IgD-negative memory B cell (primary cell): ENCODE measurements at regions not wholly inside any gene's neighbourhood (a gene's known extent, or its start where the extent isn't known, plus 50 kb on each side); places are given as distances from the start of the nearest gene placed in this dataset.

Source experiments
- H3K27ac Mint-ChIP-seq, 3 donors: one replicate each; pipeline ENCODE4 v1.8.0; 2020 to 2022; ENCODE audit warnings: mild to moderate bottlenecking in 3 of 3, mixed read lengths in 3 of 3, moderate library complexity in 1 of 3
- H3K27me3 Mint-ChIP-seq: one replicate; pipeline ENCODE4 v1.8.0; 2021; ENCODE audit warnings: mixed read lengths
- H3K36me3 Mint-ChIP-seq: one replicate; pipeline ENCODE4 v1.8.0; 2020; ENCODE audit warnings: mild to moderate bottlenecking, mixed read lengths
- H3K4me1 Mint-ChIP-seq, 3 donors: one replicate each; pipeline ENCODE4 v1.8.0; 2020 to 2022; ENCODE audit warnings: mixed read lengths in 3 of 3, mild to moderate bottlenecking in 1 of 3
- H3K4me3 Mint-ChIP-seq, 4 donors: one replicate each; pipeline ENCODE4 v1.8.0; 2020 to 2022; ENCODE audit warnings: mild to moderate bottlenecking in 4 of 4, mixed read lengths in 4 of 4, moderate library complexity in 3 of 4
- H3K9me3 Mint-ChIP-seq, 3 donors: one replicate each; pipeline ENCODE4 v1.8.0; 2020 to 2021; ENCODE audit warnings: mixed read lengths in 3 of 3, mild to moderate bottlenecking in 1 of 3

DNA sequence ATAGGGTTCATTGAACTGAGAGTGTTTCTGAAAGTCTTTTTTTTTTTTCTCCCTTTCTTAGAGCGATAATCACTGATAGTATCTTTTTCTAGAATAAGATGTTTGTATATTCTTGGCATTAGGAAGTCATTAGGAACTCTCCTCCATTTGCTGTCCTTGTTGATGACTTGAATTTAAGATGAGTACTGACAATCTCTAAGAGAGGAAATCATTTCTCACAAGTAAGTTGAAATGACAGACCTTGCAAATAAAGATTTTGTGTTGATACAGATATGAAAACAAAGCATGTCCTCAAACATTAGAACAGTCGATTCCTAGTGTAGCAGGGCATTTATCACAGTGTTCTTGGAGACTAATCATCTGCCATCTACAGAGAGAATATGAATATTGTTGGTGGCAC is 458.4 kb upstream of the SYT1 start:
- H3K4me1 Mint-ChIP-seq = peaks cover 0 to 2% (median 2%) of the 10 kb centered on the region in 3 donors
- no peaks in the 10 kb centered on the region for H3K27me3 Mint-ChIP-seq
- no peak overlapping the region for H3K27ac Mint-ChIP-seq
- no peaks in the 10 kb centered on the region for H3K36me3 Mint-ChIP-seq
- no peak overlapping the region for H3K4me3 Mint-ChIP-seq
- no peaks in the 10 kb centered on the region for H3K9me3 Mint-ChIP-seq

DNA sequence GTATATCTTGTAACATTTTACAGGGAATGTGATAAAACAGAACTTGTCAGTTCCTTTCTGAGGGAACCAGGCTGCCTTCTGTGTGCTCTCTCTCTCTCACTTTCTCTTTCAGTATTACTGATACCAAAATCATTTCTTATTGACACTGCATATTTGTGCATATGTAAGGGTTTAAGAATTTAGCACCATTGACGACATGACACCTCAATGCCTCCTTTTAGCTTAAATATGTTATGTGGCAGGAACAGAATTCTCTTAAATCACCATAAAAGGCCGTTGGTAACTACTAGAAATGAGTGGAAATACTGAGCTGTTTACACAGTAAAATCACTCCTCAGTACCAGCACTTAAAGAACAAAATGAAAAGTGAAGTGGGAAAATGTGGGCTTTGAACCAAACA is 457.7 kb upstream of the SYT1 start:
- H3K9me3 Mint-ChIP-seq = peaks cover 0 to 4% (median 3%) of the 10 kb centered on the region in 3 donors
- no peaks in the 10 kb centered on the region for H3K36me3 Mint-ChIP-seq
- H3K27ac Mint-ChIP-seq = no peak overlapping the region
- no peaks in the 10 kb centered on the region for H3K27me3 Mint-ChIP-seq
- peaks cover 0 to 2% (median 2%) of the 10 kb centered on the region in 3 donors for H3K4me1 Mint-ChIP-seq
- no peak overlapping the region for H3K4me3 Mint-ChIP-seq

DNA sequence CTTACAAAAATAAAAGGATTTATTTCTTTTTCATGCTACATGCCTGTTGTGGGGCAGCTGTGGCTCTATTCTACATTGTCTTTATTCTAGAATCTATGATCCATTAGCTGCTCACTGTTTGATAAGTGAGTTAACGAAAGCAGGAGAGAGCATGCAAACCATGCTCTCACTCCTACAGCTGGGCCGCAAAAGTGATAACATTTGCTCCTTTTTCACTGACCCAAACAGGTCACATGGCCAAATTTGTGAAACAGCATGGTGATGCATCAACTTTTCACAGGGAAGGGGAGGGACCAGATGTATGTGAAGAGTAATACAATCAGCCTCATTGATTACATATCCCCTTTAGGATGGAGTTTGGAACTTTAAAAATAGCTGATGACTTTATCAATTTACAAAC is 456.9 kb upstream of the SYT1 start:
- peaks cover 0 to 4% (median 3%) of the 10 kb centered on the region in 3 donors for H3K9me3 Mint-ChIP-seq
- no peaks in the 10 kb centered on the region for H3K27me3 Mint-ChIP-seq
- H3K4me1 Mint-ChIP-seq = peaks cover 0 to 2% (median 2%) of the 10 kb centered on the region in 3 donors
- H3K36me3 Mint-ChIP-seq = no peaks in the 10 kb centered on the region
- H3K27ac Mint-ChIP-seq = no peak overlapping the region
- H3K4me3 Mint-ChIP-seq = no peak overlapping the region

- Mint-ChIP-seq H3K27ac (no peak overlapping the region), H3K4me1 (peaks cover 0 to 2% (median 2%) of the 10 kb centered on the region in 3 donors), H3K9me3 (peaks cover 0 to 6% (median 3%) of the 10 kb centered on the region in 3 donors), H3K4me3 (no peak overlapping the region), H3K27me3 (no peaks in the 10 kb centered on the region), H3K36me3 (no peaks in the 10 kb centered on the region)
These were observed 450.5 kb upstream of the SYT1 start for GRCh38 chr12:78414071-78414470.

GRCh38 chr12:78418919-78419318 is 445.7 kb upstream of the SYT1 start:
- H3K4me1 Mint-ChIP-seq = peaks cover 0 to 3% (median 2%) of the 10 kb centered on the region in 3 donors
- H3K9me3 Mint-ChIP-seq = peaks cover 0 to 2% (median 0%) of the 10 kb centered on the region in 3 donors
- peak overlapping the region in 1 of 4 donors; percentile 33 for H3K4me3 Mint-ChIP-seq
- H3K36me3 Mint-ChIP-seq = no peaks in the 10 kb centered on the region
- H3K27ac Mint-ChIP-seq = peak overlapping the region in 1 of 3 donors; percentile 48
- no peaks in the 10 kb centered on the region for H3K27me3 Mint-ChIP-seq

GRCh38 chr12:78419513-78419912 is 445.1 kb upstream of the SYT1 start:
- Mint-ChIP-seq H3K36me3 (no peaks in the 10 kb centered on the region), H3K27me3 (no peaks in the 10 kb centered on the region), H3K27ac (peak overlapping the region in 1 of 3 donors; percentile 48), H3K9me3 (peaks cover 0 to 2% (median 0%) of the 10 kb centered on the region in 3 donors), H3K4me3 (no peak overlapping the region), H3K4me1 (peaks cover 0 to 3% (median 2%) of the 10 kb centered on the region in 3 donors)

- Mint-ChIP-seq H3K27me3 (no peaks in the 10 kb centered on the region), H3K4me3 (no peak overlapping the region), H3K4me1 (peaks cover 0 to 3% (median 2%) of the 10 kb centered on the region in 3 donors), H3K36me3 (no peaks in the 10 kb centered on the region), H3K27ac (no peak overlapping the region), H3K9me3 (peaks cover 0 to 2% (median 0%) of the 10 kb centered on the region in 3 donors)
These were observed 443.6 kb upstream of the SYT1 start for GRCh38 chr12:78420991-78421390.

DNA sequence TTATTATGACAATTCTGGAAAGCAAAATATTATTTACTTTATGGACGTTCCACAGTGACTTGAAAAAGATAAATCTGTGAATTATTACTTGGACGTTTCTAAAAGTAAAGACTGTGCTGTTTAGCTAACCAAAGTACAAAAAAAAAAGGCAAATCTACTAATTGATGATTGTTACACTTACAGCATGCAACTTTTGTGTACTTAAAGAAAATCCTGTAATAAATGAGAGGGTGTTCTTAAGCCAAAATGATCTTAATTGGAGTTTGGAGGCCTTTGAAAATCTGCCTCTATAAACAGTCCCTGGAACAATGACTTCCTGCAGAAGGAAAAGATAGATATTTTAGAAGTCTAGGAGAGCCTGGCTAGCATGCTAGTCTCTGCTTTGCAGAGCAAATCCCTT is 434.0 kb upstream of the SYT1 start:
- no peak overlapping the region for H3K4me3 Mint-ChIP-seq
- no peaks in the 10 kb centered on the region for H3K27me3 Mint-ChIP-seq
- no peaks in the 10 kb centered on the region for H3K36me3 Mint-ChIP-seq

DNA sequence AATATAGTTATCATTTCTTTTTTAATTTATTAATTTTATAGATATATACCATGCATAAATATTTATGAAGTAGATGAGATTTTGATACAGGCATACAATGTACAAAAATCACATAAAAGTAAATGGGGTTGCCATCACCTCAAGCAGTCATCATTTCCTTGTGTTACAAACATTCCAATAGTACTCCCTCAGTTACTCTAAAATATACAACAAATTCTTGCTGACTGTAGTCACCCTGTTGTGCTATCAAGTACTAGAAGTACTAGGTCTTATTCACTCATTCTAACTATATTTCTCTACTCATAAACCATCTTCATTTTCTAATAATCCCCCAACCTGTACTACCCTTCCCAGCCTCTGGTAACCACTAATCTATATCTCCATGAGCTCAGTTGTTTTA is 432.6 kb upstream of the SYT1 start:
- H3K27ac Mint-ChIP-seq = no peak overlapping the region
- no peaks in the 10 kb centered on the region for H3K36me3 Mint-ChIP-seq
- H3K4me3 Mint-ChIP-seq = no peak overlapping the region
- H3K4me1 Mint-ChIP-seq = no peaks in the 10 kb centered on the region
- no peaks in the 10 kb centered on the region for H3K27me3 Mint-ChIP-seq
- H3K9me3 Mint-ChIP-seq = peaks cover 2 to 3% (median 3%) of the 10 kb centered on the region in 3 donors

More for the DNA sequence above, 434.0 kb upstream of the SYT1 start:
- H3K27ac Mint-ChIP-seq = no peak overlapping the region
- H3K4me1 Mint-ChIP-seq = no peaks in the 10 kb centered on the region
- H3K9me3 Mint-ChIP-seq = peaks cover 0 to 3% (median 3%) of the 10 kb centered on the region in 3 donors

GRCh38 chr12:78439666-78440065 is 424.9 kb upstream of the SYT1 start:
- Mint-ChIP-seq H3K27me3 (no peaks in the 10 kb centered on the region), H3K27ac (no peak overlapping the region), H3K36me3 (peaks cover 3% of the 10 kb centered on the region), H3K9me3 (peaks cover 3 to 20% (median 6%) of the 10 kb centered on the region in 3 donors), H3K4me1 (no peaks in the 10 kb centered on the region), H3K4me3 (no peak overlapping the region)

DNA sequence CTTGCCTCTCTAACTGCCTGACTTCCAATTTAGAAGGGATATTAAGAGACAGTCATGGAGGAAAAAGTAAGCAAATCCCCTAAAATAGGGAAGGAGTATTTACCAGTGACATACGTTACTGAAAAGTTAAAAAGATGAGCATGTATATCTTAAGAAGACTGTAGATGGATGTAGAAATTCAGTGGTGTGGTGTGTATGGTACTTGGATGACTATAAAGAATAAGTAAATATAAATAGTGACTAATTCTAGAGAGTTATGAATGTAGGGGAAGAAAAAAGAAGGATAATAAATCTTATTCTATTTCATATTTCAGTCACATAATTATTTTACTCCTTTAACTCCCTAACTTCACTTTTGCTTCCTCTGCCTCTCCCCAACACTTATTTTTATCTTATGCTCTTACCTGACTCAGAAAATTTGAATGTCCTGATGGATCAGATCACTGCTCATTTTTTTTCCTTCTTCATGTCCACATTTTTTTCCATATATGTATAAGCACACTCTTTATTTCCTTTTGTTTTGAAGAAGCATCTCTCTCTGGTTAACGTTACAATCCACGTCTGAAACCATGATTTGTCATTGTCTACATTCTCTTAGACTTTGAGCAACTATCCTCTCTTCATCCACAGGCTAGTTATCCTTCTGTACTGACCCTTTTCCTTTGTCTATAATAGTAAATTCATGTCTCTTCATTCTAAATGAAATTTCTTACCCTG is 422.7 kb upstream of the SYT1 start:
- Mint-ChIP-seq H3K36me3 (peaks cover 3% of the 10 kb centered on the region), H3K27me3 (no peaks in the 10 kb centered on the region), H3K4me3 (no peak overlapping the region), H3K27ac (no peak overlapping the region), H3K4me1 (no peaks in the 10 kb centered on the region), H3K9me3 (peaks cover 2 to 18% (median 6%) of the 10 kb centered on the region in 3 donors)

DNA sequence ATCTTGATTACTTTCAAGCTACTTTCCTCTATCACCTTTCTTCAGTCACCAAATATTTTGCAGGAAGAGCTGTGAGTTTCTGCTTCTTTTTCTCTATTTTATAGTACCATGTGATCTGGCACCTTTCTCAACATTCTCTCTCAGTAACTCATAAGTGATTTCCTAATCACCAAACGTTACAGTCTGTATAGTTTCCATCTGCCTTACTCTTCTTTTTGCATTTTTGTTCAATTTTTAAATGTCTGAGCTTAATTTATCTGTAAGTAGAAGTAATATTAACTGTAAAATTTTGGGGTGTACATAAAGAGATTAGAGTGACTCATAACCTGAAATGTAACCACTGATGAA is 422.1 kb upstream of the SYT1 start:
- Mint-ChIP-seq H3K4me3 (no peak overlapping the region), H3K9me3 (peaks cover 2 to 13% (median 4%) of the 10 kb centered on the region in 3 donors), H3K27ac (no peak overlapping the region), H3K4me1 (no peaks in the 10 kb centered on the region), H3K27me3 (no peaks in the 10 kb centered on the region), H3K36me3 (peaks cover 3% of the 10 kb centered on the region)

GRCh38 chr12:78446555-78446954 is 418.0 kb upstream of the SYT1 start:
- no peak overlapping the region for H3K27ac Mint-ChIP-seq
- H3K4me1 Mint-ChIP-seq = no peaks in the 10 kb centered on the region
- H3K9me3 Mint-ChIP-seq = peaks cover 0 to 2% (median 0%) of the 10 kb centered on the region in 3 donors
- no peaks in the 10 kb centered on the region for H3K36me3 Mint-ChIP-seq
- H3K27me3 Mint-ChIP-seq = no peaks in the 10 kb centered on the region
- H3K4me3 Mint-ChIP-seq = no peak overlapping the region

DNA sequence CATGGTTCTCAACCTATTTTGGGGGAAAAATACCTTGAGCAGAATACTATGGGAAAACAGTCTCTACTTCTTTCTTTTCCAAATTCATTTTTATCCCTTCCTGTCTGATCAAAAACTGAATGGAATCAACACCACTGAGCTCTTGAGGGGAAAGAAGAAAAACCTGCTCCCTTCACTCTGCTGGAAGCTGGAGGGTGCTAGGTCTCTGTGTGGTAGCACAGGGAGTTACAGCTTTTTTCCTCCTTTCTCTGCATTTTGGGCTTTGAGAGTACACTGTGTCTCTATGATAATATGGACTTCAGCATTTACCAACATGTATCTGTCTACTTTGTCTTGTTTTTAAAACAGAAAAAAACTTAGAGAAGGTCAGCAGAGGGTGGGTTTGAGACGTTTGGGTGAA is 417.2 kb upstream of the SYT1 start:
- Mint-ChIP-seq H3K27me3 (no peaks in the 10 kb centered on the region), H3K36me3 (no peaks in the 10 kb centered on the region), H3K9me3 (peaks cover 0 to 2% (median 0%) of the 10 kb centered on the region in 3 donors), H3K4me1 (no peaks in the 10 kb centered on the region), H3K4me3 (no peak overlapping the region), H3K27ac (no peak overlapping the region)

GRCh38 chr12:78448692-78449091 is 415.9 kb upstream of the SYT1 start:
- no peak overlapping the region for H3K4me3 Mint-ChIP-seq

GRCh38 chr12:78455991-78456390 is 408.6 kb upstream of the SYT1 start:
- Mint-ChIP-seq H3K27me3 (no peaks in the 10 kb centered on the region), H3K9me3 (no peaks in the 10 kb centered on the region), H3K36me3 (peaks cover 2% of the 10 kb centered on the region), H3K27ac (no peak overlapping the region), H3K4me1 (peaks cover 0 to 8% (median 7%) of the 10 kb centered on the region in 3 donors), H3K4me3 (no peak overlapping the region)

More at GRCh38 chr12:78448692-78449091, 415.9 kb upstream of the SYT1 start:
- Mint-ChIP-seq H3K36me3 (no peaks in the 10 kb centered on the region), H3K27ac (no peak overlapping the region), H3K9me3 (peaks cover 0 to 2% (median 0%) of the 10 kb centered on the region in 3 donors), H3K27me3 (no peaks in the 10 kb centered on the region), H3K4me1 (no peaks in the 10 kb centered on the region)
